ENCODE measurements at regions not wholly inside any gene's neighbourhood (a gene's known extent, or its start where the extent isn't known, plus 50 kb on each side); places are given as distances from the start of the nearest gene placed in this dataset.

- TF ChIP-seq POLR2A (IDR thresholded peaks at IDR 0.05): no peak
- TF ChIP-seq, protein P1, sequence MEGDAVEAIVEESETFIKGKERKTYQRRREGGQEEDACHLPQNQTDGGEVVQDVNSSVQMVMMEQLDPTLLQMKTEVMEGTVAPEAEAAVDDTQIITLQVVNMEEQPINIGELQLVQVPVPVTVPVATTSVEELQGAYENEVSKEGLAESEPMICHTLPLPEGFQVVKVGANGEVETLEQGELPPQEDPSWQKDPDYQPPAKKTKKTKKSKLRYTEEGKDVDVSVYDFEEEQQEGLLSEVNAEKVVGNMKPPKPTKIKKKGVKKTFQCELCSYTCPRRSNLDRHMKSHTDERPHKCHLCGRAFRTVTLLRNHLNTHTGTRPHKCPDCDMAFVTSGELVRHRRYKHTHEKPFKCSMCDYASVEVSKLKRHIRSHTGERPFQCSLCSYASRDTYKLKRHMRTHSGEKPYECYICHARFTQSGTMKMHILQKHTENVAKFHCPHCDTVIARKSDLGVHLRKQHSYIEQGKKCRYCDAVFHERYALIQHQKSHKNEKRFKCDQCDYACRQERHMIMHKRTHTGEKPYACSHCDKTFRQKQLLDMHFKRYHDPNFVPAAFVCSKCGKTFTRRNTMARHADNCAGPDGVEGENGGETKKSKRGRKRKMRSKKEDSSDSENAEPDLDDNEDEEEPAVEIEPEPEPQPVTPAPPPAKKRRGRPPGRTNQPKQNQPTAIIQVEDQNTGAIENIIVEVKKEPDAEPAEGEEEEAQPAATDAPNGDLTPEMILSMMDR (IDR thresholded peaks at IDR 0.05): no peak
Measured at GRCh38 chr10:78260680-78261079, 227.0 kb downstream of the RPS24 start.
